HG02981 (cell line): ENCODE measurements at regions not wholly inside any gene's neighbourhood (a gene's known extent, or its start where the extent isn't known, plus 50 kb on each side); places are given as distances from the start of the nearest gene placed in this dataset.

Experiments
- ATAC-seq: cut with Tn5 transposase; IDR thresholded peaks from one replicate; pipeline ENCODE4 v1.9.1; 2021; ENCODE audit warnings: mild to moderate bottlenecking, moderate library complexity; ENCODE audit not compliant: unreplicated experiment

- no peak for ATAC-seq
Observed at GRCh38 chr2:204344119-204344518, 201.2 kb upstream of the PARD3B start.

- no peak for ATAC-seq
Observed at GRCh38 chr2:204346906-204347305, 198.4 kb upstream of the PARD3B start.

GRCh38 chr2:204353823-204354222, 191.5 kb upstream of the PARD3B start:
- ATAC-seq = no peak

- no peak for ATAC-seq
Observed at GRCh38 chr2:204354442-204354856, 190.8 kb upstream of the PARD3B start.

GRCh38 chr2:204355688-204356087, 189.6 kb upstream of the PARD3B start:
- no peak for ATAC-seq

- no peak for ATAC-seq
Observed at GRCh38 chr2:204356151-204356641, 189.1 kb upstream of the PARD3B start.

- ATAC-seq = no peak
Observed at GRCh38 chr2:204357286-204357685, 188.0 kb upstream of the PARD3B start.

GRCh38 chr2:204359076-204359475, 186.2 kb upstream of the PARD3B start:
- ATAC-seq = no peak

GRCh38 chr2:204360218-204361007, 184.9 kb upstream of the PARD3B start:
- ATAC-seq = no peak

- ATAC-seq = no peak
Observed at GRCh38 chr2:204361738-204362137, 183.5 kb upstream of the PARD3B start.

GRCh38 chr2:204362581-204362980, 182.7 kb upstream of the PARD3B start:
- no peak for ATAC-seq

GRCh38 chr2:204363513-204363912, 181.8 kb upstream of the PARD3B start:
- ATAC-seq = no peak

GRCh38 chr2:204364860-204365535, 180.3 kb upstream of the PARD3B start:
- no peak for ATAC-seq

- no peak for ATAC-seq
Observed at GRCh38 chr2:204365811-204366210, 179.5 kb upstream of the PARD3B start.

- no peak for ATAC-seq
Observed at GRCh38 chr2:204367466-204367865, 177.8 kb upstream of the PARD3B start.

- ATAC-seq = no peak
Observed at GRCh38 chr2:204370172-204370718, 175.0 kb upstream of the PARD3B start.

GRCh38 chr2:204373942-204374341, 171.3 kb upstream of the PARD3B start:
- no peak for ATAC-seq

- ATAC-seq = no peak
Observed at GRCh38 chr2:204380141-204380881, 165.0 kb upstream of the PARD3B start.

GRCh38 chr2:204386668-204387067, 158.6 kb upstream of the PARD3B start:
- ATAC-seq = no peak

- ATAC-seq = no peak
Observed at GRCh38 chr2:204389120-204389519, 156.2 kb upstream of the PARD3B start.

GRCh38 chr2:204389856-204390255, 155.4 kb upstream of the PARD3B start:
- ATAC-seq = no peak
